Calu3 (cell line): ENCODE measurements at regions not wholly inside any gene's neighbourhood (a gene's known extent, or its start where the extent isn't known, plus 50 kb on each side); places are given as distances from the start of the nearest gene placed in this dataset.

Experiments used
- BruUV-seq: library from RNA; stranded (reverse); fragments of 400-500 nt; replicated peaks from 2 replicates; lab custom pipeline; 2021; lab: Mats Ljungman, UMichigan
- CTCF ChIA-PET: fragments of 300-600 bp; sonication (Branson Sonifier 250); formaldehyde crosslinking; loops from one replicate; lab custom pipeline; 2022; ENCODE audit warnings: antibody characterized with exemption; lab: Charles Lee
- DNase-seq: peaks from one replicate; pipeline ENCODE4 v3.0.0; 2022
- H3K27ac Mint-ChIP-seq: one replicate; pipeline ENCODE4 v1.8.0; 2022; ENCODE audit warnings: mixed read lengths; ENCODE audit not compliant: unreplicated experiment
- H3K27me3 Mint-ChIP-seq: one replicate; pipeline ENCODE4 v1.8.0; 2022; ENCODE audit warnings: mixed read lengths; ENCODE audit not compliant: unreplicated experiment
- H3K36me3 Mint-ChIP-seq: one replicate; pipeline ENCODE4 v1.8.0; 2022; ENCODE audit warnings: mild to moderate bottlenecking, moderate library complexity, mixed read lengths; ENCODE audit not compliant: insufficient read depth, unreplicated experiment
- H3K4me1 Mint-ChIP-seq: one replicate; pipeline ENCODE4 v1.8.0; 2022; ENCODE audit warnings: mild to moderate bottlenecking, low read depth, mixed read lengths; ENCODE audit not compliant: unreplicated experiment
- H3K4me3 Mint-ChIP-seq: one replicate; pipeline ENCODE4 v1.8.0; 2022; ENCODE audit warnings: mild to moderate bottlenecking, low read depth, moderate library complexity, mixed read lengths; ENCODE audit not compliant: unreplicated experiment
- H3K9me3 Mint-ChIP-seq: one replicate; pipeline ENCODE4 v1.8.0; 2022; ENCODE audit warnings: low read depth, mixed read lengths; ENCODE audit not compliant: unreplicated experiment
- CTCF ChIP-seq: fragments of 200-600 bp; IDR thresholded peaks from one replicate; pipeline ENCODE4 v1.8.0; 2022; ENCODE audit warnings: antibody characterized with exemption; ENCODE audit not compliant: unreplicated experiment
- intact Hi-C: fragments of 100-400 bp; cut with micrococcal nuclease; formaldehyde crosslinking; loops from one replicate; pipeline ENCODE4 v1.10.0; 2022; ENCODE audit not compliant: unreplicated experiment

- H3K9me3 Mint-ChIP-seq, result peaks cover 3% of the 10 kb centered on the region
- CTCF ChIA-PET, result interaction anchor here (1.1 to 1.2 kb wide), 2 partner anchors 9 to 10 kb away, joined by 3 to 4 read pairs; no protein-coding TSS in a partner anchor
- TF ChIP-seq CTCF, result no peak
- no peaks in the 10 kb centered on the region for H3K27me3 Mint-ChIP-seq
- intact Hi-C loops, result no loop called here
- peak overlapping the region; percentile 51 for H3K27ac Mint-ChIP-seq
- BruUV-seq, result no TSS peak
- peak; percentile 64 for DNase-seq
- H3K4me3 Mint-ChIP-seq, result no peak overlapping the region
- peaks cover 17% of the 10 kb centered on the region for H3K4me1 Mint-ChIP-seq
- no peaks in the 10 kb centered on the region for H3K36me3 Mint-ChIP-seq
Measured at GRCh38 chr13:30142486-30143211, 164.7 kb downstream of the KATNAL1 start.

- Mint-ChIP-seq H3K27ac (peak overlapping the region; percentile 51), H3K4me3 (no peak overlapping the region), H3K36me3 (no peaks in the 10 kb centered on the region), H3K4me1 (peaks cover 17% of the 10 kb centered on the region), H3K9me3 (peaks cover 3% of the 10 kb centered on the region), H3K27me3 (no peaks in the 10 kb centered on the region)
- intact Hi-C loops, result no loop called here
- CTCF ChIA-PET, result interaction anchor here (1.1 to 1.2 kb wide), 2 partner anchors 9 to 10 kb away, joined by 3 to 4 read pairs; no protein-coding TSS in a partner anchor
- BruUV-seq, result no TSS peak
- TF ChIP-seq CTCF, result no peak
- no peak for DNase-seq
Measured at GRCh38 chr13:30141775-30142485, 165.4 kb downstream of the KATNAL1 start.

GRCh38 chr13:30140973-30141372 is 166.4 kb downstream of the KATNAL1 start:
- BruUV-seq, result no TSS peak
- intact Hi-C loops, result no loop called here
- CTCF ChIA-PET, result no interaction called here
- no peak overlapping the region for H3K27ac Mint-ChIP-seq
- no peak overlapping the region for H3K4me3 Mint-ChIP-seq
- H3K36me3 Mint-ChIP-seq, result no peaks in the 10 kb centered on the region
- DNase-seq, result no peak
- peaks cover 17% of the 10 kb centered on the region for H3K4me1 Mint-ChIP-seq
- peaks cover 3% of the 10 kb centered on the region for H3K9me3 Mint-ChIP-seq
- no peak for TF ChIP-seq CTCF
- H3K27me3 Mint-ChIP-seq, result no peaks in the 10 kb centered on the region

GRCh38 chr13:30138511-30138910 is 168.8 kb downstream of the KATNAL1 start:
- no peak for DNase-seq
- Mint-ChIP-seq H3K36me3 (no peaks in the 10 kb centered on the region), H3K27ac (no peak overlapping the region), H3K9me3 (no peaks in the 10 kb centered on the region), H3K4me1 (peaks cover 14% of the 10 kb centered on the region), H3K4me3 (no peak overlapping the region), H3K27me3 (no peaks in the 10 kb centered on the region)
- TF ChIP-seq CTCF, result no peak
- CTCF ChIA-PET, result interaction anchor here (0.6 kb wide), 1 partner anchor 771 kb away, joined by 4 read pairs; no protein-coding TSS in a partner anchor
- intact Hi-C loops, result no loop called here
- BruUV-seq, result no TSS peak
